Adrenal gland (tissue), 9 donors: ENCODE measurements at regions not wholly inside any gene's neighbourhood (a gene's known extent, or its start where the extent isn't known, plus 50 kb on each side); places are given as distances from the start of the nearest gene placed in this dataset.

Source experiments
- DNase-seq, 7 donors: peaks; one replicate each; pipeline ENCODE4 v3.0.0-alpha.2; 2019 to 2020
- H3K27ac ChIP-seq, 5 donors: fragments of 200-600 bp; sonication (generic) in 4 of 5; 1 replicate in 3 of 5; 2 replicates in 2 of 5; pipeline versions ENCODE4 v1.5.1 to v1.8.0; 2016 to 2020; ENCODE audit warnings: mild to moderate bottlenecking in 1 of 5
- H3K27me3 ChIP-seq: fragments of 200-600 bp; 2 replicates; pipeline ENCODE4 v1.8.0; 2021
- H3K36me3 ChIP-seq, 2 donors: fragments of 200-600 bp; replicated peaks in 1 of 2; 1 replicate in 1 of 2; 2 replicates in 1 of 2; pipeline versions ENCODE4 v1.5.1 to v1.8.0; 2018 to 2022
- H3K4me1 ChIP-seq, 2 donors: fragments of 200-600 bp; replicated peaks in 1 of 2; 1 replicate in 1 of 2; 2 replicates in 1 of 2; pipeline versions ENCODE4 v1.5.1 to v1.8.0; 2018 to 2021
- H3K4me3 ChIP-seq, 4 donors: fragments of 200-600 bp; sonication (generic) in 3 of 4; one replicate each; pipeline ENCODE4 v1.5.1; 2016 to 2018
- H3K9me3 ChIP-seq, 3 donors: fragments of 200-600 bp; sonication (generic) in 1 of 3; replicated peaks in 1 of 3; 1 replicate in 2 of 3; 2 replicates in 1 of 3; pipeline versions ENCODE4 v1.5.1 to v1.8.0; 2016 to 2021
- CTCF ChIP-seq, 6 experiments: fragments of 450-650 bp in 4 of 6; fragments of 200-600 bp in 2 of 6; sonication (generic) in 1 of 6; IDR thresholded peaks; 1 replicate in 5 of 6; 2 replicates in 1 of 6; pipeline versions ENCODE4 v1.5.1 to v1.8.0; 2016 to 2021; ENCODE audit warnings: antibody characterized with exemption in 6 of 6, mild to moderate bottlenecking in 2 of 6, moderate library complexity in 1 of 6
- POLR2A ChIP-seq, 2 donors: fragments of 450-650 bp; IDR thresholded peaks; one replicate each; pipeline ENCODE4 v1.6.1; 2017; ENCODE audit warnings: antibody characterized with exemption in 2 of 2, mild to moderate bottlenecking in 2 of 2, moderate library complexity in 1 of 2
- WGBS, 4 donors: extraction: QIAGEN DNeasy Blood & Tissue Kit in 2 of 4; methylation state at CpG; one replicate each; pipeline versions ENCODE4 v1.1.5 to v1.1.7; 2013 to 2017; 5-methylcytosine and 5-hydroxymethylcytosine counted together
- intact Hi-C, 2 donors: fragments of 100-400 bp; cut with DNase I; formaldehyde crosslinking; loops; one replicate each; pipeline versions ENCODE4 v1.14.1 to v1.15.0; 2022 to 2023
- donor health status: healthy with polysubstance abuse.
- donor health status: Bipolar disorder and iron deficiency.
- donor health status: DM: yes; HTN: yes; CAD: no.
- donor health status: DM: no; HTN: no; CAD: no.
- donor health status: DM: no; HTN: no; CAD: no.

GRCh38 chrX:146054311-146054710, 236.7 kb downstream of the SLITRK2 start:
- no peaks in the 10 kb centered on the region for H3K36me3 ChIP-seq
- intact Hi-C loops = no loop called here
- H3K27me3 ChIP-seq = peaks cover under 1% of the 10 kb centered on the region
- no peak overlapping the region for H3K4me3 ChIP-seq
- H3K4me1 ChIP-seq = no peaks in the 10 kb centered on the region
- no peak for DNase-seq
- TF ChIP-seq CTCF (IDR thresholded peaks at IDR 0.05) = no peak
- no peak for TF ChIP-seq POLR2A (IDR thresholded peaks at IDR 0.05)
- H3K27ac ChIP-seq = no peak overlapping the region
- no peaks in the 10 kb centered on the region for H3K9me3 ChIP-seq

GRCh38 chrX:146055733-146056132, 238.1 kb downstream of the SLITRK2 start:
- WGBS, 4 donors = 39 to 52% (median 46%) methylated on average over 2 of the region's 2 CpGs
- intact Hi-C loops = no loop called here
- no peak for TF ChIP-seq CTCF (IDR thresholded peaks at IDR 0.05)
- TF ChIP-seq POLR2A (IDR thresholded peaks at IDR 0.05) = no peak
- Histone ChIP-seq H3K4me3 (no peak overlapping the region), H3K4me1 (no peaks in the 10 kb centered on the region), H3K9me3 (no peaks in the 10 kb centered on the region), H3K27ac (no peak overlapping the region), H3K27me3 (peaks cover 5% of the 10 kb centered on the region), H3K36me3 (no peaks in the 10 kb centered on the region)
- DNase-seq = no peak

GRCh38 chrX:146056511-146057081, 239.0 kb downstream of the SLITRK2 start:
- 62 to 81% (median 69%) methylated on average over 3 of the region's 3 CpGs for WGBS, 4 donors
- intact Hi-C loops = no loop called here
- no peaks in the 10 kb centered on the region for H3K9me3 ChIP-seq
- H3K27ac ChIP-seq = no peak overlapping the region
- H3K4me1 ChIP-seq = no peaks in the 10 kb centered on the region
- peaks cover 5% of the 10 kb centered on the region for H3K27me3 ChIP-seq
- H3K4me3 ChIP-seq = no peak overlapping the region
- no peak for TF ChIP-seq POLR2A (IDR thresholded peaks at IDR 0.05)
- TF ChIP-seq CTCF (IDR thresholded peaks at IDR 0.05) = no peak
- no peak for DNase-seq
- H3K36me3 ChIP-seq = no peaks in the 10 kb centered on the region

GRCh38 chrX:146064156-146064555, 246.5 kb downstream of the SLITRK2 start:
- Histone ChIP-seq H3K9me3 (no peaks in the 10 kb centered on the region), H3K27ac (no peak overlapping the region), H3K27me3 (peaks cover 5% of the 10 kb centered on the region), H3K4me3 (no peak overlapping the region), H3K4me1 (no peaks in the 10 kb centered on the region), H3K36me3 (no peaks in the 10 kb centered on the region)
- DNase-seq = no peak
- 54 to 68% (median 61%) methylated on average over 2 of the region's 2 CpGs for WGBS, 4 donors
- no peak for TF ChIP-seq CTCF (IDR thresholded peaks at IDR 0.05)
- TF ChIP-seq POLR2A (IDR thresholded peaks at IDR 0.05) = no peak
- intact Hi-C loops = no loop called here
